ENCODE measurements at regions not wholly inside any gene's neighbourhood (a gene's known extent, or its start where the extent isn't known, plus 50 kb on each side); places are given as distances from the start of the nearest gene placed in this dataset.
"Not testable (repeated sequence)": the region's sequence is repeated elsewhere in the genome, so short reads cannot be mapped to it uniquely, and the experiment has no call there.

GRCh38 chrY:7382988-7383387, 471.4 kb upstream of the AMELY start:
- Mint-ChIP-seq H3K27me3 (no peaks in the 10 kb centered on the region), H3K27ac (peak overlapping the region; percentile 82), H3K4me3 (no peak overlapping the region), H3K4me1 (peaks cover 21% of the 10 kb centered on the region), H3K36me3 (peaks cover 13% of the 10 kb centered on the region), H3K9me3 (peaks cover 4% of the 10 kb centered on the region)

DNA sequence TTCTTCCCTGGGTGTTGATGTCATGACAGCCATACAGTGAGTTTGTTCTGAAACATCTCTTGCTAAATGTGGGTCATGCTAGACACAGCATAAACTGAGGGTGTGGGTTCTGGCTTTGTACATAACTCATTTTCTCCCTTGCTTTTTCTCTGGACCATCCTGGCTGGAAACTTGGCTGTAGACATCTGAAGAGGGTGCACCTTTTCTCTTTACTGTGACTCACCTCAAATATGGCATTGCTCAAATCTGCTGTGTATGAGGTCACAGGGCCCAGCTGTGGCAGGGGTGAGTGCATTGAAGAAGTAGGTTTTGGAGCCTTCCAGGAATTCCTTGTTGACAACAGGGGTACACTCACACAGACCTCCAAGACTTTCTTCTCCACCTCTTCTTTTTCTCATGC, 465.5 kb upstream of the AMELY start:
- Mint-ChIP-seq H3K4me1 (peaks cover 4% of the 10 kb centered on the region), H3K4me3 (no peak overlapping the region), H3K9me3 (no peaks in the 10 kb centered on the region), H3K27ac (peak overlapping the region; percentile 35), H3K36me3 (peaks cover 3% of the 10 kb centered on the region), H3K27me3 (no peaks in the 10 kb centered on the region)

DNA sequence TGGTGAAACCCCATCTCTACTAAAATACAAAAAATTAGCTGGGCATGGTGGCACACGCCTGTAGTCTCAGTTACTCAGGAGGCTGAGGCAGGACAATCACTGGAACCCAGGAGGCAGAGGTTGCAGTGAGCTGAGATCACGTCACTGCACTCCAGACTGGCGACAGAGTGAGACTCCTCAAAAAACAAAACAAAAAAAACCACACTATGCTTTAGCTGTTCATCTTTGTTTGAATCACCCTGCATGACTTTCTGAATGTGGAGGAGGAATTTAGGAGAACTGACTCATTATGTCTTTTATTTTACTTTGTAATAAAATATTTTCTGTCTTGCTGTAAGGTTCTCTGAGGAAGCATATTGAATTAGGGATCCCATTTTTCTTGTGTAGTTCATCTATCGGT, 462.9 kb upstream of the AMELY start:
- not testable (repeated sequence) for H3K9me3 Mint-ChIP-seq, H3K36me3 Mint-ChIP-seq, H3K27me3 Mint-ChIP-seq, H3K4me1 Mint-ChIP-seq, H3K27ac Mint-ChIP-seq, H3K4me3 Mint-ChIP-seq

DNA sequence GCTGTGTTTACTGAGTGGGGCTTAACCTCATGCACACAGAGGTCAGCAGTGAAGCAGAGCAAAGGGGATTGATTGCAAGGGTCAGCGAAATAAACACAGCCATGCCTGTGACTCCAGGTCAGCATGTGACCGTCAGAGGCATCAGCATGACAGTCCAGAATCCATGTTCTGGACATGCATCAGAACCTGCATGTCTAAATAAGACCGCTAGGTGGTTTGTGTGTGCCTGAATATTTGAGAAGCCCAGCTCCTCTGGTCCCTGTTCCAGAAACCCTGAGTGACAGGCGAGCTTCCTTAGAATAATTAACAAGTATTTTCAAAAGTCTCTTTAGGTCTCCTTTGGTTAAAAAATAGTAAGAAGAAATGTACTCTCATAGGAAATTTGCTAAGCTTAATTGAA, 460.4 kb upstream of the AMELY start:
- H3K4me1 Mint-ChIP-seq, H3K9me3 Mint-ChIP-seq, H3K27ac Mint-ChIP-seq, H3K36me3 Mint-ChIP-seq, H3K27me3 Mint-ChIP-seq, H3K4me3 Mint-ChIP-seq: not testable (repeated sequence)

DNA sequence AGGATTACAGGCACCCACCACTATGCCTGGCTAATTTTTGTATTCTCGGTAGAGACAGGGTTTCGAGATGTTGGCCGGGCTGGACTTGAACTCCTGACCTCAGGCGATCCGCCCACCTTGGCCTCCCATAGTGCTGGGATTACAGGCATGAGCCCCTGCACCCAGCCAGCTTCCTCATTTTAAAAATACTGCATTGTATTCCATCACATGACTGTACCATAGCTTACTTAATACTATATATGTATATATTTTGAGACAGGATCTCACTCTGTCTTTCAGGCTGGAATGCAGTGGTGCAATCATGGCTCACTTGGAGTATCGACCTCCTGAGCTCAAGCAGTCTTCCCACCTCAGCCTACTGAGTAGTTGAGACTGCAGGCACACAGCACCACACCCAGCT, 459.5 kb upstream of the AMELY start:
- not testable (repeated sequence) for H3K4me1 Mint-ChIP-seq, H3K4me3 Mint-ChIP-seq, H3K27ac Mint-ChIP-seq, H3K27me3 Mint-ChIP-seq, H3K9me3 Mint-ChIP-seq, H3K36me3 Mint-ChIP-seq

DNA sequence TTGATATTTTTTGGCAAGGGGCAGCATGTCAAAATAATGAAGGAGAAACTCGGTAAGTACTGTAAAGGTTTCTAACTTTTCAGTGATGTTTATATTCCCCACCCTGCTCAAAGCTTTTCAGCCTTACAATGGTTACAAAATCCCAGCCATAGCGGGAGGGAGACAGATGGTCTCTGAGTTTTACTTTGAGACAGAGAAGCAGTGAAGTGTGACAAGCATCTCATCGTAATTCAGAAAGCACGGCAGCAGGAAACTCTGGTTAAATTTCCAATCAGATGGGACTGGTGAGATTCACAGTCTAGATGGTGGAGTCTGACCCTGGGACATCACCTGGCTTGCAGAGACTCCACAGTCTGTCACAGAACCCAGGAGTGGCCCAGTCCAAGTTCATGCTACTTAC, 448.0 kb upstream of the AMELY start:
- H3K36me3 Mint-ChIP-seq: peaks cover 6% of the 10 kb centered on the region
- no peaks in the 10 kb centered on the region for H3K9me3 Mint-ChIP-seq

DNA sequence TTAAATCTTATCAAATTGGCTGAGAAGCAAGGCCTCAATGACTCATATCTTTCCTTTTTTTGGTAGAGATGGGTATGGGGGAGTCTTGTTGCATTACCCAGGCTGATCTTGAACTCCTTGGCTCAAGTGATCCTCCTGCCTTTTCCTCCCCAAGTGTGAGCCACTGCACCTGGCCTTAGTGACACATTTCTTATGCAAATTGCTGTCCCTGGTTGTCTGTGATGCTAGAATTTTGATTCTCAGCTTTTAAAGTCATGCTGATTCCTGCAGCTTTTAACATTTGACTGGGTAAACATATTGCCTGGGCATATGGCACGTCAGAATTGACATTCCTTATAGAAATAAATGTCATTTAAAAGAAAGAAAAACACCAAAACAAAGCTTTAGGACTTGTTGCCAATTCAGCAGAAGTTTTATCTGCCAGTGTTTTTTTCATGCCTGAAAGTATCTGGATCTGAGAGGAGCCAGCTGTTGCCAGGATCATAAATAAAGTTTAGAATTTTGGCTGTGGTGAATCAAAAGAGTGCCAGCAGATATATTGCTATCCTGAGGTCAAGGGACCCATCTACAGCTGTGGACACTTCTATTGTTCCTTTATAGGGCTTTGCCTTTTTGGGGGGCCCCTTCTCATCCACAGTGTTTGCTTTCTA, 446.7 kb upstream of the AMELY start:
- no peak overlapping the region for H3K4me3 Mint-ChIP-seq
- peaks cover 7% of the 10 kb centered on the region for H3K36me3 Mint-ChIP-seq
- peaks cover 6% of the 10 kb centered on the region for H3K4me1 Mint-ChIP-seq
- no peaks in the 10 kb centered on the region for H3K9me3 Mint-ChIP-seq
- no peak overlapping the region for H3K27ac Mint-ChIP-seq
- H3K27me3 Mint-ChIP-seq: no peaks in the 10 kb centered on the region

More for the DNA sequence above, 448.0 kb upstream of the AMELY start:
- Mint-ChIP-seq H3K4me1 (peaks cover 1% of the 10 kb centered on the region), H3K27me3 (no peaks in the 10 kb centered on the region), H3K4me3 (no peak overlapping the region), H3K27ac (no peak overlapping the region)

- H3K4me1 Mint-ChIP-seq: peaks cover 14% of the 10 kb centered on the region
- not testable (repeated sequence) for H3K27ac Mint-ChIP-seq, H3K27me3 Mint-ChIP-seq, H3K4me3 Mint-ChIP-seq, H3K36me3 Mint-ChIP-seq, H3K9me3 Mint-ChIP-seq
Measured at GRCh38 chrY:7355891-7356290, 444.3 kb upstream of the AMELY start.

DNA sequence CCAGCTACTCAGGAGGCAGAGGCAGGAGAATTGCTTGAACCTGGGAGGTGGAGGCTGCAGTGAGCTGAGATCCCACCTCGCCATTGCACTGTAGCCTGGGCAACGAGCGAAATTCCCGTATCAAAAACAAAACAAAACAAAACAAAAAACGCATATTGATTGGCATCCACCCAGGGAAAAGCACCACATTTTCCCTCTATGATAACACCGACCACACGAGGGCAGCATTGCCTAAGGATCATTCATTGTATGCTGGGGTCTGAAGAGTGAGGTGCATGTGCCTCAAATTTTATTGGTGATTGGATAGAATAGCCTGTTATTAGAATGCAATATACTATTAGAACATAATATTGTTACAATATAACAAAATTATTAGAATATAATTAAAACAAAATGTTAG, 433.1 kb upstream of the AMELY start:
- Mint-ChIP-seq H3K4me3 (no peak overlapping the region), H3K27me3 (no peaks in the 10 kb centered on the region), H3K9me3 (no peaks in the 10 kb centered on the region), H3K36me3 (peaks cover 6% of the 10 kb centered on the region), H3K27ac (peak overlapping the region; percentile 41), H3K4me1 (peaks cover 49% of the 10 kb centered on the region)

DNA sequence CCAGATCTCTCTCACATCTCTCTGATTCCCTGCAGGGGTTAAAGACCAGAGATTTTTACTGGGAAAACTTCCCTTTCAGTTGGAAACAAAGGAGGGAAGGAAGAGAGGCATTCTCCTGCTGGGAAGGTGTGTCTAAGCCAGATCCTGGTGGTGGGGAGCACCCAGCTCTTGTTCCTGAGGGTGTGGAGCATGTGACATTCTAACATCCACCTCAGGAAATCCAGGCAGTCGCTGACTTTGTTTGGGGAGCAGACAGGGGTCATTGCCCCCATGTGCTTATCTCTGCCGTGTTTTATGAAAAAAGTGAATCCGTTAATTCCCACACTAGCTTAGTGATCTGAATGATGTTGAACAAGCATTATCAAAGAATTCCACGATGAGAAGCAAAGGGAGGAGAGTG, 431.7 kb upstream of the AMELY start:
- peaks cover 62% of the 10 kb centered on the region for H3K4me1 Mint-ChIP-seq
- H3K9me3 Mint-ChIP-seq: no peaks in the 10 kb centered on the region
- peak overlapping the region; percentile 51 for H3K4me3 Mint-ChIP-seq
- H3K27me3 Mint-ChIP-seq: no peaks in the 10 kb centered on the region
- peak overlapping the region; percentile 83 for H3K27ac Mint-ChIP-seq
- H3K36me3 Mint-ChIP-seq: peaks cover 8% of the 10 kb centered on the region

- not testable (repeated sequence) for H3K27me3 Mint-ChIP-seq, H3K36me3 Mint-ChIP-seq, H3K9me3 Mint-ChIP-seq
- peak overlapping the region; percentile 83 for H3K27ac Mint-ChIP-seq
- H3K4me1 Mint-ChIP-seq: peaks cover 67% of the 10 kb centered on the region
- peak overlapping the region; percentile 51 for H3K4me3 Mint-ChIP-seq
Measured at GRCh38 chrY:7342732-7343131, 431.2 kb upstream of the AMELY start.

DNA sequence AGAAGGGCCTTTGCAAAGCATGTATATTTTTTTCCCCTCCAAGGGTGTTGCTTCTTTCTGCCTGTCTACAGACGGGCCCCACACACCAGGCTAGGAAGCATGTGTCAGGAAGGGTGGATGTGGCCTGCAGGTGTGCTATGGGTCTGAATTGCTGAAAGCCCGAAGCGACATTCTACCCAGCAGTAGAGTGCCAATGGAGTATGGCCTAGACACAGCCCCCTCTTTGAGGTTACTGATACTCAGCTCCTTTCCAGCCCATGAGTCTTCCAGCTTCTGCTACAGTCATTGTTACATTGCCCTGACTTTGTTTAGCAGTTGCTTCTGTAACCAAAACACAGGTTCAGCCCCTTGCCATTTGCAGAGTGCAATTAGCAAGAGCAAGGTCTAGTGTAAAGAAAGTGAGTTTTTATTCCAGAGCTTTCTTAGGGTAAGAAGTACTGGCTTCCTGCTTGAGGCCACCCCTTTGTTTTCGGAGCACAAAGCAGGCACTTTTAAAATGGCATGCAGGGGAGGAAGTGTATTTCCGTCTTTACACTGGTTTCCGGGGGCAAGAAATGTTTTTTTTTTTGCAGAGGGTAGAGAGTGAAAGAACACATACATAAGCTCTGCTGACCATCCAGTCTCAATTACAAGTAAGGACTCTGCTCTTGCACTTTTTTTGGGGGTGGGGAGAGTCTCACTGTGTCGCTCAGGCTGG, 428.0 kb upstream of the AMELY start:
- Mint-ChIP-seq H3K4me1 (peaks cover 80% of the 10 kb centered on the region), H3K36me3 (peaks cover 10% of the 10 kb centered on the region), H3K4me3 (peak overlapping the region; percentile 42), H3K27me3 (no peaks in the 10 kb centered on the region), H3K9me3 (no peaks in the 10 kb centered on the region), H3K27ac (peak overlapping the region; percentile 93)

DNA sequence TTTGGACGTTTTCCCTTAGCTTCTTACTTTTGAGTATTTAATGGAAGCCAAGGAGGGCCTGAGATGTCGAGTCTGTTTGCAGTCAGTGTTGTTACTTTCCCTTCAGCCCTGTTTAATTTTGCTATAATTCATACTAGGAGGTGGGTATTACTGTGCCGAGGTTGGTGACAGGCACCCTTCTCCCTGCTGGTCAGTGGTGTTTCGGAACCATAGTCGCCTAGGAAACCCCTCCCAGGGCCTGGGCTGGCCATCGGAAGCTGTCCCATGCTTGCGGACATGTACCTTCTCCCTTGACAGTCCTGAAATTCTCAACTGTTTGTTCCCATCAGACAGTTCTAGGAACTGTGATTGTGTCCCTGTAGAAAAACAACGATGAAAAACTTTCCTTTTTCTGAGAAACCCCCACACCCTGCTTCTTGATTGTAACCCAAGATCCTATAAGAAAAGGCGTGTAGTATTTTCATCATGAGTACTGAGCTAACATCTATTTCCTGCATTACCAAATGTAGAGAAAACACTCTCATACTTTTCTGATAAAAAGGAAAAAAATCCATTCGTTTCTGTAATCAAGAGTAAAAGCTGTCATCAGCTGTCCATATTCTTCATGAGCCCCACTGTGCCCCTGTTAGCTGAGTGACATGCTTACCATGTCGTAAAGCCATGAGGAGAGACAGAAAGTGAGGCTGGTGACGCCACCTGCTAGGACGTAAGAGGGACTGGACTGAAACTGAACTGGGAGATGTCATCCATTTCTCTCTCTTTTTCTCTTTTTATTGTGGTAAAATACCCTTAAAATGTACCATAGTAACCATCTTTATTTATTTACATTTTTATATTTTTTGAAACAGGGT, 424.7 kb upstream of the AMELY start:
- Mint-ChIP-seq H3K36me3 (peaks cover 13% of the 10 kb centered on the region), H3K27ac (peak overlapping the region; percentile 88), H3K4me1 (peaks cover 74% of the 10 kb centered on the region), H3K4me3 (peak overlapping the region; percentile 59), H3K9me3 (no peaks in the 10 kb centered on the region), H3K27me3 (no peaks in the 10 kb centered on the region)

DNA sequence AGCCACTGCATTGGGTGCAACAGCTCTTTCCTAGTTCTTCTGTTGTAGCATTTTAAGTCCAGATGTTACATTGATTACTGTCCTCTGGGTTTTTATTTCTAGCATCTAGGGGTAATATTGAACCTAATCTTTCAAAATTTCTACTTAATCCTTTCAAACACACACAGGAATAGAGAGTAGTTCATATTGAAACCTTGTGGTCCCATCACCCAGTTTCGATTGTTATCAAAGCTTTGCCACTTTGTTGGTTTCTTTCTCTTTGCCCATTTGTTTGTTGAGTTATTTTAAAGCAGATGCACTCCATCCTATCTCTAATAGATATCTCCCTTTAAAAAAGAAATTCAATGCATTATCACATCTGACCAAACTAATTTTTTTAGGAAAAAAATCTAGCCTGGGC, 422.9 kb upstream of the AMELY start:
- Mint-ChIP-seq H3K27ac (peak overlapping the region; percentile 88), H3K36me3 (peaks cover 18% of the 10 kb centered on the region), H3K27me3 (no peaks in the 10 kb centered on the region), H3K9me3 (no peaks in the 10 kb centered on the region), H3K4me3 (peak overlapping the region; percentile 47), H3K4me1 (peaks cover 73% of the 10 kb centered on the region)

- Mint-ChIP-seq H3K36me3 (peaks cover 14% of the 10 kb centered on the region), H3K27me3 (no peaks in the 10 kb centered on the region), H3K4me1 (peaks cover 69% of the 10 kb centered on the region), H3K9me3 (no peaks in the 10 kb centered on the region), H3K27ac (peak overlapping the region; percentile 92), H3K4me3 (peak overlapping the region; percentile 77)
Measured at GRCh38 chrY:7326296-7327246, 415.0 kb upstream of the AMELY start.
